Karpas-422 (cell line): ENCODE measurements at regions not wholly inside any gene's neighbourhood (a gene's known extent, or its start where the extent isn't known, plus 50 kb on each side); places are given as distances from the start of the nearest gene placed in this dataset.

Experiments
- DNase-seq: peaks from one replicate; pipeline ENCODE4 v3.0.0-alpha.2; 2015
- H2AFZ ChIP-seq: fragments of 200-600 bp; sonication (generic); 2 replicates; pipeline ENCODE4 v1.6.1; 2014; ENCODE audit warnings: antibody characterized with exemption, low read length, mixed read lengths
- H3K27ac ChIP-seq: fragments of 200-600 bp; sonication (generic); 2 replicates; pipeline ENCODE4 v1.5.1; 2014; ENCODE audit warnings: mild to moderate bottlenecking, low read length, moderate library complexity
- H3K27me3 ChIP-seq: fragments of 200-600 bp; sonication (generic); 2 replicates; pipeline ENCODE4 v1.6.1; 2014; ENCODE audit warnings: low read length, mixed read lengths
- H3K36me3 ChIP-seq: fragments of 200-600 bp; sonication (generic); 2 replicates; pipeline ENCODE4 v1.6.1; 2014; ENCODE audit warnings: low read length, mixed read lengths; ENCODE audit not compliant: insufficient read depth
- H3K4me1 ChIP-seq: fragments of 200-600 bp; sonication (generic); 2 replicates; pipeline ENCODE4 v1.6.1; 2014; ENCODE audit warnings: mild to moderate bottlenecking, low read length, mixed read lengths
- H3K4me2 ChIP-seq: fragments of 200-600 bp; sonication (generic); 2 replicates; pipeline ENCODE4 v1.6.1; 2014; ENCODE audit warnings: low read length, low read depth, mild to moderate bottlenecking; ENCODE audit not compliant: poor library complexity, severe bottlenecking
- H3K4me3 ChIP-seq: fragments of 200-600 bp; sonication (generic); 2 replicates; pipeline ENCODE4 v1.5.1; 2014; ENCODE audit warnings: mild to moderate bottlenecking, antibody characterized with exemption, low read length, mixed read lengths
- H3K79me2 ChIP-seq: fragments of 200-600 bp; sonication (generic); 2 replicates; pipeline ENCODE4 v1.6.1; 2014; ENCODE audit warnings: mild to moderate bottlenecking, low read length, mixed read lengths
- H3K9ac ChIP-seq: fragments of 200-600 bp; sonication (generic); 2 replicates; pipeline ENCODE4 v1.6.0; 2014; ENCODE audit warnings: low read length
- H3K9me2 ChIP-seq: fragments of 200-600 bp; sonication (generic), shearing (Covaris generic); replicated peaks from 2 replicates; pipeline ENCODE4 v1.6.0; 2014; ENCODE audit warnings: mild to moderate bottlenecking, low read length, moderate library complexity; ENCODE audit not compliant: insufficient read depth
- H3K9me3 ChIP-seq: fragments of 300-700, 200-600 bp; sonication (generic); 2 replicates; pipeline ENCODE4 v1.6.1; 2014; ENCODE audit warnings: low read length, mixed read lengths
- H4K20me1 ChIP-seq: fragments of 200-600 bp; sonication (generic); 2 replicates; pipeline ENCODE4 v1.6.1; 2014; ENCODE audit warnings: mild to moderate bottlenecking, antibody characterized with exemption, low read length, low read depth; ENCODE audit not compliant: insufficient read depth

DNA sequence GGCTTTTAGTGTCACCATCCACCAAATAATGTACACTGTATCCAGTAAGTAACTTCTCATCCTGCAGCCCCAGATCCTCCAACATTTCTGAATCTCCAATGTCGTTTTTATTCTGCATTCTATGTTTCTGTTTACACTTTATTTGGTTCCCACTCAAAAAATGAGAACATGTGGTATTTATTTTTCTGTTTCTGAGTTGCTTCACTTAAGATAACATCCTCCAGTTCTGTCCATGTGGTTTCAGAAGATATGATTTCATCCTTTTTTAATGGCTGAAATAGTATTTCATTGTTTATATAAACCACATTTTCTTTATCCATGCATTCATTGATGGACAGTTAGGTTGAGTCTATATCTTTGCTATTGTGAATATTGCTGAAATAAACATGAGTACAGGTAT is 677.3 kb upstream of the FTMT start:
- Histone ChIP-seq H3K4me1 (no peaks in the 10 kb centered on the region), H2AFZ (no peak overlapping the region), H3K36me3 (no peaks in the 10 kb centered on the region), H3K9ac (no peak overlapping the region), H4K20me1 (no peaks in the 10 kb centered on the region), H3K4me2 (no peak overlapping the region), H3K79me2 (no peaks in the 10 kb centered on the region), H3K9me2 (no peaks in the 10 kb centered on the region), H3K27me3 (no peaks in the 10 kb centered on the region), H3K27ac (no peak overlapping the region), H3K9me3 (no peaks in the 10 kb centered on the region), H3K4me3 (no peak overlapping the region)
- DNase-seq, result no peak

DNA sequence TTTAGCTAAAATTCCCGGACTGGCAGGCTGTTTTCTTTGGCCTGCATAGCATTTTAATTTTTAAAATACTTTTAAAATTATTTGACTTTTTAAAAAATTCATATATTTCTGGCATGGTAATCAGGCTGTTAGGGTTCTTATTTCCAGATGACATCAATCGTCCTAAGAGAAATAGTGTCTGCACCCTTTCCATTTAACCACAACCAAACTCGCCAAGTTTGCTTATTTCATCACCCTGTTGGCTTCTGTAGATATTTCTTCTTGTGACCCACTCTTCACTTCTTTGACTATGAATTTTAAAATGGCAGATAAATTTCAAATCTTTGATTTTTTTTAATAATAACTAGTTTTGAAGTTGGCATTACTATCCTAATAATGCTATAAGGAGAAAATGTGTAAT is 675.7 kb upstream of the FTMT start:
- Histone ChIP-seq H3K36me3 (no peaks in the 10 kb centered on the region), H3K9me3 (no peaks in the 10 kb centered on the region), H2AFZ (no peak overlapping the region), H3K4me2 (no peak overlapping the region), H3K27ac (no peak overlapping the region), H3K27me3 (no peaks in the 10 kb centered on the region), H3K9ac (no peak overlapping the region), H3K4me1 (no peaks in the 10 kb centered on the region), H3K4me3 (no peak overlapping the region), H3K9me2 (no peaks in the 10 kb centered on the region), H3K79me2 (no peaks in the 10 kb centered on the region), H4K20me1 (no peaks in the 10 kb centered on the region)
- no peak for DNase-seq

DNA sequence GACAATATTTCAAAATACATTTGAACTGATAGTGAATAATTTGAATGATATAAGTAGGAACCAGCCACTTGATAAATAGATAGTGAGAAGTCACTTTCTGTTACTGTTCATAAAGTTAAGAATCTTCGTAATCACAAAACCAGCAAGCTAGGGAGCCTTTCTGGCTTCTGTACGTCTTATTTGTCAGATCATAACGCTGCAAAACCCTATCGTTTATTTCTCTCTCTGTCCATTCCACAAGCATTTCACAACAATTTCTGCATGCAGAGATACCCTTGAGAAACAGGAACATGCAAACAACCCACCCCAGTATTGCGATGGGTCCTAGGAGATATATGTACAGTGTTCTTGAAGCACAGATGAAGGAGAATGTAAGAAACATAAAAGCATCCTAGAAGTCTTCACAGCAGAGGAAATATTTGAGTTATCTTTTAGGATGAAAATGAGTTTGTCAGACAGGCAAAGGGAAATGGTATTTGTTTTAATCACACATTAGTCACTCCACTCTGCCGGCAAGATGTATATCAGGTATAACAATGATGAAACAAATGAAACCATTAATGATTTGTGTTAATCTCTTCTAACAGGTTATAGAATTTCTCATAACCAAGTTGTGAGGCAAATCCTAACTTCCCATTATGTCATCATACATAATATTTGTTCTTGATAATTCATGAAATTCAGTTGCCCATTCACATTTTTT is 668.7 kb upstream of the FTMT start:
- Histone ChIP-seq H3K9me3 (no peaks in the 10 kb centered on the region; the same call in 1 of the 2 replicates), H3K4me3 (no peak overlapping the region), H2AFZ (no peak overlapping the region), H3K27me3 (no peaks in the 10 kb centered on the region), H3K9ac (no peak overlapping the region), H3K4me2 (no peak overlapping the region), H3K27ac (no peak overlapping the region), H3K4me1 (no peaks in the 10 kb centered on the region), H3K9me2 (peaks cover 4% of the 10 kb centered on the region; the same call in 1 of the 2 replicates), H4K20me1 (no peaks in the 10 kb centered on the region), H3K36me3 (no peaks in the 10 kb centered on the region), H3K79me2 (no peaks in the 10 kb centered on the region)
- DNase-seq, result no peak

DNA sequence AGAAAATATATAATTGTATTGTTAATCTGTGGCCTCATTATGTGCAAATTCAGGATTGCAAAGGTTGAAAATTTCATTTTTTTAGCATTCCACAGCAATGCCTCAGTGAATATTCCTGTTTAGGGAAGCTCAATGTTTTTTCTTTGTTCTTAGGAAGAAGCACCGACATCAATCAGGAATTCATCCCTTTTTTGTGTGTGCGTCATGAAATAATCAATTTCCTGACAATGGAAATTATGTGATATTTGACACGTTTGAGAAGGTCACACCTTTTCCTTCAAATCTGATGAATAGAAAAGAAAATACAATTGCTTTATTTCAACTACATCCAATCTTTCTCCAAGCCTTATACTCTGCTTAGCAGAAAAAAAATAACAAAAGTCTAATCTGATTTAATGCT is 662.8 kb upstream of the FTMT start:
- no peak overlapping the region for H2AFZ ChIP-seq
- no peak overlapping the region for H3K4me2 ChIP-seq
- H4K20me1 ChIP-seq, result no peaks in the 10 kb centered on the region
- H3K27me3 ChIP-seq, result no peaks in the 10 kb centered on the region
- H3K9me2 ChIP-seq, result 0 out of 2 replicates have a peak, but pooled peaks cover 4% of the 10 kb centered on the region
- no peak overlapping the region for H3K9ac ChIP-seq
- no peak for DNase-seq
- H3K4me1 ChIP-seq, result no peaks in the 10 kb centered on the region
- no peaks in the 10 kb centered on the region for H3K36me3 ChIP-seq
- peaks cover 4% of the 10 kb centered on the region; the same call in 1 of the 2 replicates for H3K9me3 ChIP-seq
- H3K79me2 ChIP-seq, result no peaks in the 10 kb centered on the region
- no peak overlapping the region for H3K27ac ChIP-seq
- no peak overlapping the region for H3K4me3 ChIP-seq

DNA sequence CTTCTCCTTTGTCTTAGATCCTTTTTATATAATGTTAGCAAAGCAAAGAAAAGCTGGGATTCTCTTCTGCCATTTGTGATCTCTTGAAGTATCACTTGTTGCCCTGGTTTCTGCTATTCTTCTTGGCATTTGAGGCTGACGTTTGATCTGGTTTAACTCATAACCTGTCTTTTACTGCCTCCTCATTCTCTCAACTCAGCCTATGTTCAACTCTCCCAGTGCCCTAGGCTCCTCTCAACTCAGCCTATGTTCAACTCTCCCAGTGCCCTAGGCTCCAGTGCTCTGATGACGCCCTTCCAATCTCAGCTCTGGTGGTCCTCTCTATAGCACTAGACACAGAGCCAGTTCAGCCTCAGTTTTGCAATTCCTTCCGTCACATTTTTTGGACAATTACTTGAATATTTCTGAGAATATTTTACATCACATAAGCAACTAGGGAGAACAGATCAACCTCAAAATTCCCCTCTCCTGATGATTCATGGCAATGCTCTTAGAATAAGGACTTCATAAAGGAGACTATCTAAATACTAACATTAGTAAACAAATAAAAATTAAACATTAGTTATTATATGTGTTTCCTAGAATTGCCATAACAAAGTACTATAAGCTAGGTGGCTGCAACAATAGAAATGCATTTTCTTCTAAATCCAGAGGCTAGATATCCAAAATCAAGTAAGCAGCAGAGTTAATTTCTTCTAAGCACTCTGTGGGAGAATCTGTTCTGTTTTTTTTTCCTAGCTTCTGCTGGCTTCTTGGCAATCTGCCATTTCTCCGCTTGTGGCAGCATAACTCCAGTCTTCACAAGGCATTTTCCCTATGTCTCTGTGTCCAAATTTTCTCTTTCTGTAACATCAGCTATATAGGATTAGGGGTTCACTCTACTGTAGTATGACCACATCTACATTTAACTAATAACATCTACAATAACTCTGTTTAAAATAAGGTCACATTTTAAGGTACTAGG is 662.1 kb upstream of the FTMT start:
- Histone ChIP-seq H2AFZ (no peak overlapping the region), H3K79me2 (no peaks in the 10 kb centered on the region), H3K4me1 (no peaks in the 10 kb centered on the region), H3K27ac (no peak overlapping the region), H3K27me3 (no peaks in the 10 kb centered on the region), H3K9me2 (0 out of 2 replicates have a peak, but pooled peaks cover 4% of the 10 kb centered on the region), H3K36me3 (no peaks in the 10 kb centered on the region), H4K20me1 (no peaks in the 10 kb centered on the region), H3K9me3 (peaks cover 4% of the 10 kb centered on the region; the same call in 1 of the 2 replicates), H3K4me2 (no peak overlapping the region), H3K9ac (no peak overlapping the region), H3K4me3 (no peak overlapping the region)
- no peak for DNase-seq

DNA sequence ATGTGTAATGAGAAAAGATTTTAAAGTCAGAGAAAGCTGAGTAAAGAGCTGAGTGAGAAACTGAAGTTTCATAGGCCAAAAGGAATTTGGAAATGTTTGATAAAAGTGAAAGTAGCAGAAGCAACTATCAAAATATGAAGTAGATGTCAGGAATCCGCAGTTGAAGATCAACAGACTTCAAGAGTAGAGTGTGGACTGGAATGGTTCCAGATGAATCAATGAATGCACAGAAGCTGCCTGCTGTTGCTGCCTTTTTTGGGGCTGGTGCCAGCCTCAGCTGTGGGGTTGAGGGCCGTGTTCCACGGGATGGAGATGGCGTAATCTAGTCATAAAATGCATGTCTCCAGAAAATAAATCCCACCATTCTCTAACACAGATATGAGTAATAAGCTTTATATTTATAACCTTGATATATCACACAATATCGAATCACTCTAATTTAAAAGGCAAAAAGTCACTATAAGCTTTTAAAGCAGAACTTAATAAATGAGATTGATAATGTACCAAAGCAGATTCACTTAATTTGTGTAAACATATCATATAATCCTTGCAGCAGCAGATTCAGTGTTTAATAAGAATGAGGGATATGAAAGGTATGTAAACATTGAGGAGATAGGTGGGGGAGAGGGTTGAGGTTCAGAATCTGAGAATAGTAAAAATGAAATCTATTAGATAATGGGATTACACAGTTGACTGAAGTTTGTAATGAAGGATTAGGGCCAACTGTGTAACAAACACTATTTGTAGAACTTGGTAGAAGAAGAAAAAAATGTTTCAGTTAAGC is 652.3 kb upstream of the FTMT start:
- H3K9me2 ChIP-seq, result no peaks in the 10 kb centered on the region
- H3K27me3 ChIP-seq, result no peaks in the 10 kb centered on the region
- DNase-seq, result no peak
- H3K79me2 ChIP-seq, result no peaks in the 10 kb centered on the region
- H3K4me3 ChIP-seq, result no peak overlapping the region
- H3K4me2 ChIP-seq, result no peak overlapping the region
- H3K9ac ChIP-seq, result no peak overlapping the region
- H3K9me3 ChIP-seq, result no peaks in the 10 kb centered on the region
- H2AFZ ChIP-seq, result no peak overlapping the region
- H4K20me1 ChIP-seq, result no peaks in the 10 kb centered on the region
- no peaks in the 10 kb centered on the region for H3K4me1 ChIP-seq
- no peaks in the 10 kb centered on the region for H3K36me3 ChIP-seq
- no peak overlapping the region for H3K27ac ChIP-seq

DNA sequence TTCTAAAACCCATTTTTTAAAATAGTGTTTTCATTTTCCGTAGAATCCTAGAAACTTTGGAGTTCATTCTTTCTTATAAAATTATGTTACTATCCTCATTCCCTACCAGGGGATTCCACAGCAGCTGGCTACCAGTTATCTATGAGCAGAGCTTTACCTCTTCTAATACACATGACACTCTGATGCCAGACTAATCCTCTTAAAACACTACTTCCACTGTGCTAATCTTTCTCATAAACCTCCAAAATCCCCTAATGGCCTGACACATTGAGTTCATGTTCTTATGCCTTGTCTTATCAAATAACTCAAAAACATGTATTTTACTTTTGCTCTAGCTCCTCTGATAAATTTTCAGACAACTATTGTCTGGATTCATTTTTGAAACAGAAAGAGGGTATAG is 633.6 kb upstream of the FTMT start:
- Histone ChIP-seq H3K9me2 (no peaks in the 10 kb centered on the region), H3K4me3 (no peak overlapping the region), H3K79me2 (no peaks in the 10 kb centered on the region), H3K36me3 (no peaks in the 10 kb centered on the region), H3K27me3 (no peaks in the 10 kb centered on the region), H2AFZ (no peak overlapping the region), H3K27ac (no peak overlapping the region), H3K4me2 (no peak overlapping the region), H3K9me3 (peaks cover 13% of the 10 kb centered on the region), H4K20me1 (no peaks in the 10 kb centered on the region), H3K4me1 (no peaks in the 10 kb centered on the region), H3K9ac (no peak overlapping the region)
- no peak for DNase-seq

DNA sequence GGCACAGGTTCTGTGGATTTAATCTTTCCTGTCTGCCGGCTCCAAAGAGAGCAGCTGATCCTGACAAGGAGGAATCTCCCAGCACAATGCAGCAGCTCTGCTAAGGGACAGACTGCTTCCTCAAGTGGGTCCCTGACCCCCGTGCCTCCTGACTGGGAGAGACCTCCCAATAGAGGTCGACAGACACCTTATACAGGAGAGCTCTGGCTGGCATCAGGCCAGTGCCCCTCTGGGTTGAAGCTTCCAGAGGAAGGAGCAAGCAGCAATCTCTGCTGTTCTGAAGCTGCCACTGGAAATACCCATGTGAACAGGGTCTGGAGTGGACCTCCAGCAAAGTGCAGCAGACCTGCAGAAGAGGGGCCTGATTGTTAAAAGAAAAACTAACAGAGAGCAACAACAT is 630.2 kb upstream of the FTMT start:
- H3K9me2 ChIP-seq, result no peaks in the 10 kb centered on the region
- H3K79me2 ChIP-seq, result no peaks in the 10 kb centered on the region
- no peaks in the 10 kb centered on the region for H3K4me1 ChIP-seq
- peaks cover 10% of the 10 kb centered on the region for H3K9me3 ChIP-seq
- H3K9ac ChIP-seq, result no peak overlapping the region
- H3K27me3 ChIP-seq, result no peaks in the 10 kb centered on the region
- no peak overlapping the region for H3K4me2 ChIP-seq
- no peak overlapping the region for H3K27ac ChIP-seq
- no peaks in the 10 kb centered on the region for H3K36me3 ChIP-seq
- no peaks in the 10 kb centered on the region for H4K20me1 ChIP-seq
- H2AFZ ChIP-seq, result no peak overlapping the region
- H3K4me3 ChIP-seq, result no peak overlapping the region
- no peak for DNase-seq
